A549 (cell line): ENCODE measurements at regions not wholly inside any gene's neighbourhood (a gene's known extent, or its start where the extent isn't known, plus 50 kb on each side); places are given as distances from the start of the nearest gene placed in this dataset.

Experiments used
- CHD4 ChIP-seq: fragments of 200-600 bp; sonication (generic); IDR thresholded peaks from 2 replicates; pipeline ENCODE4 v1.6.1; 2016; ENCODE audit warnings: antibody characterized with exemption, mild to moderate bottlenecking, borderline replicate concordance
- POLR2A ChIP-seq: IDR thresholded peaks from 2 replicates; pipeline ENCODE4 v1.6.1; 2012; ENCODE audit warnings: mild to moderate bottlenecking, low read length
- TF ChIP-seq, protein P1 (sequence below): IDR thresholded peaks from 2 replicates; pipeline ENCODE4 v1.6.1; 2012

DNA sequence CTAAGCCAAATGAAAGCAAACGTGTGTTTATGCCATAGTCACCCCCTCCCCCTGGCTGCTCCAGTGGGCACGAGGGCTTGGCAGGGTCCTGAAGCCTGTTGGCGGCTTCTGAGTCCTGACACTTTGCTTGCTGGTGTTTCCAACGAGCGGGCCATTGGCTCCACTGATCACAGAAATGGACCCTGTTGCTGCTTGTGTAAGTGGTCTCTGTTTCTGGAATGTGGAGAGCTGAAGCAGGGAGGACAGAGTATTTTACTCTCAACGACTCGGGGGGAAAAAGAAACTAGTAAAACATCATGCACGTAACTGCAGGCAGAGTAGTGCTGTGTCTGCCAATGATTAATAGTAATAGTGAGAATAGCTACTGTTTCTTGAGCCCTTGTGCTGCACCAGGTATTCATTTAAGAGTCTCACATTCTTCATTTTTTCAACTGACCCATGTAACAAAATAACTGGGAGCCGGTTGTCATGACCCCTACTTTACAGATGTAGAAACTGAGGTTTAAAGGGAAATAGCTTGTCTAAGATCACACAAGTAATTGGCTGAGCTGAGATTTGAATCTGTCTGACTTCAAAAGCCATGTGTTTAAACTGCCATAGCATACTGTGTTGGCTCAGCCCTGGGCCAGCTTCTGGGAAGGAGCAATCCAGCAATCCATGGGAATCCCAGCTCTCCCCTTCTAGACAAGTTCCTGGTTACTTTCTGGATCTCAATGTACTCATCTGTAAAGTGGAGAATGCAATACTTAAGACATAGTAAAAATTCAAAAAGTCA lies 526.7 kb downstream of the INSC start:
- TF ChIP-seq CHD4 (no peak), POLR2A (no peak)
- TF ChIP-seq, protein P1, sequence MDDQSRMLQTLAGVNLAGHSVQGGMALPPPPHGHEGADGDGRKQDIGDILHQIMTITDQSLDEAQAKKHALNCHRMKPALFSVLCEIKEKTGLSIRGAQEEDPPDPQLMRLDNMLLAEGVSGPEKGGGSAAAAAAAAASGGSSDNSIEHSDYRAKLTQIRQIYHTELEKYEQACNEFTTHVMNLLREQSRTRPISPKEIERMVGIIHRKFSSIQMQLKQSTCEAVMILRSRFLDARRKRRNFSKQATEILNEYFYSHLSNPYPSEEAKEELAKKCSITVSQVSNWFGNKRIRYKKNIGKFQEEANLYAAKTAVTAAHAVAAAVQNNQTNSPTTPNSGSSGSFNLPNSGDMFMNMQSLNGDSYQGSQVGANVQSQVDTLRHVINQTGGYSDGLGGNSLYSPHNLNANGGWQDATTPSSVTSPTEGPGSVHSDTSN: no peak
